ENCODE measurements at regions not wholly inside any gene's neighbourhood (a gene's known extent, or its start where the extent isn't known, plus 50 kb on each side); places are given as distances from the start of the nearest gene placed in this dataset.
"Not testable (repeated sequence)": the region's sequence is repeated elsewhere in the genome, so short reads cannot be mapped to it uniquely, and the experiment has no call there.

GRCh38 chr5:1736889-1737711 lies 62.5 kb downstream of the MRPL36 start:
- Histone ChIP-seq H3K9me3 (ENCODE audit: control insufficient read depth, insufficient read depth, low read length) (peaks cover 12% of the 10 kb centered on the region; the same call in 1 of the 2 replicates), H3K27ac (ENCODE audit: low read depth, low read length) (no peak overlapping the region), H3K4me3 (ENCODE audit: low read depth, low read length) (no peak overlapping the region), H3K27me3 (ENCODE audit: control insufficient read depth, insufficient read depth, low read length) (no peaks in the 10 kb centered on the region), H3K4me1 (ENCODE audit: control insufficient read depth, insufficient read depth, low read length) (no peaks in the 10 kb centered on the region), H3K9ac (ENCODE audit: low read depth, low read length) (no peak overlapping the region), H3K36me3 (ENCODE audit: control insufficient read depth, insufficient read depth, low read length) (no peaks in the 10 kb centered on the region)

- Histone ChIP-seq H3K27ac (ENCODE audit: low read depth, low read length) (no peak overlapping the region), H3K4me3 (ENCODE audit: low read depth, low read length) (no peak overlapping the region), H3K27me3 (ENCODE audit: control insufficient read depth, insufficient read depth, low read length) (no peaks in the 10 kb centered on the region), H3K9ac (ENCODE audit: low read depth, low read length) (no peak overlapping the region), H3K36me3 (ENCODE audit: control insufficient read depth, insufficient read depth, low read length) (no peaks in the 10 kb centered on the region), H3K4me1 (ENCODE audit: control insufficient read depth, insufficient read depth, low read length) (no peaks in the 10 kb centered on the region), H3K9me3 (ENCODE audit: control insufficient read depth, insufficient read depth, low read length) (peaks cover 12% of the 10 kb centered on the region; the same call in 1 of the 2 replicates)
Measured at GRCh38 chr5:1736065-1736464, 63.6 kb downstream of the MRPL36 start.

- Histone ChIP-seq H3K4me3 (ENCODE audit: low read depth, low read length) (no peak overlapping the region), H3K9ac (ENCODE audit: low read depth, low read length) (no peak overlapping the region), H3K4me1 (ENCODE audit: control insufficient read depth, insufficient read depth, low read length) (no peaks in the 10 kb centered on the region), H3K27me3 (ENCODE audit: control insufficient read depth, insufficient read depth, low read length) (no peaks in the 10 kb centered on the region), H3K9me3 (ENCODE audit: control insufficient read depth, insufficient read depth, low read length) (peaks cover 11% of the 10 kb centered on the region; the same call in 1 of the 2 replicates), H3K27ac (ENCODE audit: low read depth, low read length) (no peak overlapping the region), H3K36me3 (ENCODE audit: control insufficient read depth, insufficient read depth, low read length) (no peaks in the 10 kb centered on the region)
Measured at GRCh38 chr5:1735320-1735970, 64.2 kb downstream of the MRPL36 start.

GRCh38 chr5:1734908-1735289 lies 64.7 kb downstream of the MRPL36 start:
- Histone ChIP-seq H3K9ac (ENCODE audit: low read depth, low read length) (no peak overlapping the region), H3K27me3 (ENCODE audit: control insufficient read depth, insufficient read depth, low read length) (no peaks in the 10 kb centered on the region)

GRCh38 chr5:1734271-1734907 lies 65.2 kb downstream of the MRPL36 start:
- H3K27me3 ChIP-seq (ENCODE audit: control insufficient read depth, insufficient read depth, low read length): no peaks in the 10 kb centered on the region

More at GRCh38 chr5:1734908-1735289, 64.7 kb downstream of the MRPL36 start:
- Histone ChIP-seq H3K27ac (ENCODE audit: low read depth, low read length) (no peak overlapping the region), H3K36me3 (ENCODE audit: control insufficient read depth, insufficient read depth, low read length) (no peaks in the 10 kb centered on the region), H3K4me1 (ENCODE audit: control insufficient read depth, insufficient read depth, low read length) (no peaks in the 10 kb centered on the region), H3K4me3 (ENCODE audit: low read depth, low read length) (no peak overlapping the region), H3K9me3 (ENCODE audit: control insufficient read depth, insufficient read depth, low read length) (0 out of 2 replicates have a peak, but pooled peaks cover 6% of the 10 kb centered on the region)

GRCh38 chr5:1733369-1733768 lies 66.3 kb downstream of the MRPL36 start:
- no peak overlapping the region for H3K27ac ChIP-seq (ENCODE audit: low read depth, low read length)
- no peak overlapping the region for H3K9ac ChIP-seq (ENCODE audit: low read depth, low read length)
- no peaks in the 10 kb centered on the region for H3K9me3 ChIP-seq (ENCODE audit: control insufficient read depth, insufficient read depth, low read length)
- no peaks in the 10 kb centered on the region for H3K27me3 ChIP-seq (ENCODE audit: control insufficient read depth, insufficient read depth, low read length)
- H3K4me3 ChIP-seq (ENCODE audit: low read depth, low read length): no peak overlapping the region
- H3K36me3 ChIP-seq (ENCODE audit: control insufficient read depth, insufficient read depth, low read length): no peaks in the 10 kb centered on the region
- no peaks in the 10 kb centered on the region for H3K4me1 ChIP-seq (ENCODE audit: control insufficient read depth, insufficient read depth, low read length)

More at GRCh38 chr5:1734271-1734907, 65.2 kb downstream of the MRPL36 start:
- Histone ChIP-seq H3K9me3 (ENCODE audit: control insufficient read depth, insufficient read depth, low read length) (0 out of 2 replicates have a peak, but pooled peaks cover 2% of the 10 kb centered on the region), H3K4me1 (ENCODE audit: control insufficient read depth, insufficient read depth, low read length) (no peaks in the 10 kb centered on the region), H3K4me3 (ENCODE audit: low read depth, low read length) (no peak overlapping the region), H3K9ac (ENCODE audit: low read depth, low read length) (no peak overlapping the region), H3K36me3 (ENCODE audit: control insufficient read depth, insufficient read depth, low read length) (no peaks in the 10 kb centered on the region), H3K27ac (ENCODE audit: low read depth, low read length) (no peak overlapping the region)

- Histone ChIP-seq H3K9ac (ENCODE audit: low read depth, low read length) (no peak overlapping the region), H3K9me3 (ENCODE audit: control insufficient read depth, insufficient read depth, low read length) (no peaks in the 10 kb centered on the region), H3K36me3 (ENCODE audit: control insufficient read depth, insufficient read depth, low read length) (no peaks in the 10 kb centered on the region), H3K27ac (ENCODE audit: low read depth, low read length) (no peak overlapping the region), H3K27me3 (ENCODE audit: control insufficient read depth, insufficient read depth, low read length) (no peaks in the 10 kb centered on the region), H3K4me3 (ENCODE audit: low read depth, low read length) (no peak overlapping the region), H3K4me1 (ENCODE audit: control insufficient read depth, insufficient read depth, low read length) (no peaks in the 10 kb centered on the region)
Measured at GRCh38 chr5:1732945-1733344, 66.7 kb downstream of the MRPL36 start.

- Histone ChIP-seq H3K9me3 (ENCODE audit: control insufficient read depth, insufficient read depth, low read length) (no peaks in the 10 kb centered on the region), H3K9ac (ENCODE audit: low read depth, low read length) (no peak overlapping the region), H3K36me3 (ENCODE audit: control insufficient read depth, insufficient read depth, low read length) (no peaks in the 10 kb centered on the region), H3K27ac (ENCODE audit: low read depth, low read length) (no peak overlapping the region), H3K4me3 (ENCODE audit: low read depth, low read length) (no peak overlapping the region), H3K27me3 (ENCODE audit: control insufficient read depth, insufficient read depth, low read length) (no peaks in the 10 kb centered on the region), H3K4me1 (ENCODE audit: control insufficient read depth, insufficient read depth, low read length) (no peaks in the 10 kb centered on the region; the same call in 1 of the 2 replicates)
Measured at GRCh38 chr5:1732238-1732941, 67.2 kb downstream of the MRPL36 start.

- H3K27ac ChIP-seq (ENCODE audit: low read depth, low read length); H3K9ac ChIP-seq (ENCODE audit: low read depth, low read length); H3K27me3 ChIP-seq (ENCODE audit: control insufficient read depth, insufficient read depth, low read length): not testable (repeated sequence)
Measured at GRCh38 chr5:1731855-1732237, 67.8 kb downstream of the MRPL36 start.

GRCh38 chr5:1731091-1731639 lies 68.5 kb downstream of the MRPL36 start:
- Histone ChIP-seq H3K4me1 (ENCODE audit: control insufficient read depth, insufficient read depth, low read length) (no peaks in the 10 kb centered on the region; the same call in 1 of the 2 replicates), H3K27me3 (ENCODE audit: control insufficient read depth, insufficient read depth, low read length) (peaks cover 4% of the 10 kb centered on the region; the same call in 1 of the 2 replicates), H3K4me3 (ENCODE audit: low read depth, low read length) (no peak overlapping the region), H3K9ac (ENCODE audit: low read depth, low read length) (no peak overlapping the region), H3K9me3 (ENCODE audit: control insufficient read depth, insufficient read depth, low read length) (no peaks in the 10 kb centered on the region), H3K27ac (ENCODE audit: low read depth, low read length) (no peak overlapping the region), H3K36me3 (ENCODE audit: control insufficient read depth, insufficient read depth, low read length) (no peaks in the 10 kb centered on the region)

More at GRCh38 chr5:1731855-1732237, 67.8 kb downstream of the MRPL36 start:
- not testable (repeated sequence) for H3K4me3 ChIP-seq (ENCODE audit: low read depth, low read length); H3K36me3 ChIP-seq (ENCODE audit: control insufficient read depth, insufficient read depth, low read length); H3K4me1 ChIP-seq (ENCODE audit: control insufficient read depth, insufficient read depth, low read length); H3K9me3 ChIP-seq (ENCODE audit: control insufficient read depth, insufficient read depth, low read length)
